ENCODE measurements at regions not wholly inside any gene's neighbourhood (a gene's known extent, or its start where the extent isn't known, plus 50 kb on each side); places are given as distances from the start of the nearest gene placed in this dataset.

DNA sequence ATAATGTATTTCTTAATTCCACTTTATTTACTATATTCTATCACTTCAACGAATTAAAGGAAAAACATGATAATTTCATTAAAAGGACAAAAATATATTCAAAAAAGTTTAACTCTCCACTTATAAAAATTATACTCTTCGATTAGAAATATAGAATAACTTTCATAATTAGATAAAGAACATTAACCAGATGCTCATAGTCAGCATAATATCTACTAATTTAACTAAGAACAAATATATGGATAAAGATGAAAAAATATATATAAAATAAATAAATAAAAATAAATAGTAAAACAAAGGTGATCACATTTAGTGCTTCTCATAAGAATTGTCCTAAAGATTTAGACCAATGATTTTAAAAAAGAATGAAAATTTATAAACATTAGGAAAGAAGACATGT lies 1065.2 kb upstream of the CNTN5 start:
- no peaks in the 10 kb centered on the region for H3K36me3 ChIP-seq
- TF ChIP-seq POLR2A (IDR thresholded peaks at IDR 0.05) (no peak), CTCF (IDR thresholded peaks at IDR 0.05) (no peak)
- H3K4me1 ChIP-seq, result no peaks in the 10 kb centered on the region
- no peak for DNase-seq
- no peaks in the 10 kb centered on the region for H3K9me3 ChIP-seq
- intact Hi-C loops (cut with DNase I), result no loop called here
- 57 to 59% methylated on average over 2 of the region's 2 CpGs for WGBS, 2 donors
- no peaks in the 10 kb centered on the region for H3K27me3 ChIP-seq
- H3K4me3 ChIP-seq, result no peak overlapping the region
- H3K27ac ChIP-seq, result no peak overlapping the region

DNA sequence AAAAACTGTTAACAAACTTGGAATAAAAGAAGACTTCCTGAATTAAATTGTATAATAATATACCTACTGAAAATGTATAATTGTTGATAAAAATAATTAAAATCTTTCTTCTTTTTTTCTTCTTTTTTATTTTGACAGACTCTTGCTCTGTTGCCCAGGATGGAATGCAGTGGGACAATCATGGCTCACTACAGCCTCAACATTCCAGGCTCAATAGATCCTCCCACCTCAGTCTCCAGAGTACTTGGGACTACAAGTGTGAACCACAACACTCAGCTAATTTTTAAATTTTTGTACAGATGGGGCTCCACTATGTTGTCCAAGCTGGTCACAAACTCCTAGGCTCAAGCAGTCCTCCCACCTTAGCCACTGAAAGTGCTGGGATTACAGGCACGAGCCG lies 1063.8 kb upstream of the CNTN5 start:
- TF ChIP-seq POLR2A (IDR thresholded peaks at IDR 0.05) (no peak), CTCF (IDR thresholded peaks at IDR 0.05) (no peak)
- no peaks in the 10 kb centered on the region for H3K36me3 ChIP-seq
- no peak for DNase-seq
- H3K4me3 ChIP-seq, result no peak overlapping the region
- H3K9me3 ChIP-seq, result no peaks in the 10 kb centered on the region
- no peak overlapping the region for H3K27ac ChIP-seq
- H3K4me1 ChIP-seq, result no peaks in the 10 kb centered on the region
- H3K27me3 ChIP-seq, result no peaks in the 10 kb centered on the region
- WGBS, 2 donors, result 7 to 36% methylated on average over 2 of the region's 2 CpGs
- intact Hi-C loops (cut with DNase I), result no loop called here

GRCh38 chr11:97961431-97961830 lies 1059.3 kb upstream of the CNTN5 start:
- H3K4me1 ChIP-seq, result no peaks in the 10 kb centered on the region
- WGBS, 2 donors, result 67 to 72% methylated on average over 4 of the region's 4 CpGs
- no peak for TF ChIP-seq POLR2A (IDR thresholded peaks at IDR 0.05)
- no peak overlapping the region for H3K4me3 ChIP-seq
- H3K36me3 ChIP-seq, result no peaks in the 10 kb centered on the region
- H3K27ac ChIP-seq, result no peak overlapping the region
- intact Hi-C loops (cut with DNase I), result no loop called here
- no peak for DNase-seq
- H3K9me3 ChIP-seq, result no peaks in the 10 kb centered on the region
- no peaks in the 10 kb centered on the region for H3K27me3 ChIP-seq

DNA sequence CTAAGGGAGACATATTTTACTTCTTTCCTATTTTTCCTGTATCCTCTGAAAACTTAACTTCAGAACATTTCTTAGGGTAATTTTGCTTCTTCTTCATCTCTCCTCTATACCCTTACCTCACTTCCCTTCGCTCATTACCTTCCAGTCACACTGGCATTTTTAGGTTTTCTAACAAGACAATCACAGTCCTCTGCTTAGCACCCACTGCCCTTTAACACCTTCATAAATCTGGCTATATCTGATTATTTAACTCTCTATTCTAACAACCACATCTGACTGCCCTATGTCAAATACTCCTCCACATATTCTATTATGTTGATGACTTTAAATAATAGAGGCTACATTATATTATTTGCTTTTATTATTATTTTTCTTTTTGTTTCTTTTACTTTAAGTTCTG lies 1058.0 kb upstream of the CNTN5 start:
- no peak overlapping the region for H3K27ac ChIP-seq
- H3K27me3 ChIP-seq, result no peaks in the 10 kb centered on the region
- intact Hi-C loops (cut with DNase I), result no loop called here
- H3K9me3 ChIP-seq, result no peaks in the 10 kb centered on the region
- no peak overlapping the region for H3K4me3 ChIP-seq
- WGBS, 2 donors, result 0% methylated on average over 1 of the region's 1 CpG
- TF ChIP-seq POLR2A (IDR thresholded peaks at IDR 0.05) (no peak), CTCF (IDR thresholded peaks at IDR 0.05) (no peak)
- no peaks in the 10 kb centered on the region for H3K36me3 ChIP-seq
- no peak for DNase-seq
- no peaks in the 10 kb centered on the region for H3K4me1 ChIP-seq

- Histone ChIP-seq H3K36me3 (no peaks in the 10 kb centered on the region), H3K4me1 (no peaks in the 10 kb centered on the region), H3K4me3 (no peak overlapping the region), H3K9me3 (no peaks in the 10 kb centered on the region), H3K27me3 (no peaks in the 10 kb centered on the region), H3K27ac (no peak overlapping the region)
- DNase-seq, result no peak
- intact Hi-C loops (cut with DNase I), result no loop called here
- TF ChIP-seq POLR2A (IDR thresholded peaks at IDR 0.05), result no peak
- TF ChIP-seq CTCF (IDR thresholded peaks at IDR 0.05), result no peak
- 67 to 73% methylated on average over 8 of the region's 8 CpGs for WGBS, 2 donors
Measured at GRCh38 chr11:97963528-97964331, 1057.0 kb upstream of the CNTN5 start.

All from esophagus squamous epithelium (tissue), 5 donors.